Mucosa of stomach (tissue), 1 donor: ENCODE measurements at regions not wholly inside any gene's neighbourhood (a gene's known extent, or its start where the extent isn't known, plus 50 kb on each side); places are given as distances from the start of the nearest gene placed in this dataset.
"Not testable (repeated sequence)": the region's sequence is repeated elsewhere in the genome, so short reads cannot be mapped to it uniquely, and the experiment has no call there.

ENCODE experiments used
- H3K27me3 ChIP-seq: one replicate; pipeline ENCODE4 v1.7.0; 2013; ENCODE audit warnings: mild to moderate bottlenecking, low read length; ENCODE audit not compliant: control insufficient read depth, insufficient read depth
- H3K36me3 ChIP-seq: one replicate; pipeline ENCODE4 v1.7.0; 2013; ENCODE audit warnings: low read length; ENCODE audit not compliant: control insufficient read depth, insufficient read depth
- H3K4me1 ChIP-seq: one replicate; pipeline ENCODE4 v1.7.0; 2013; ENCODE audit warnings: mild to moderate bottlenecking, low read length; ENCODE audit not compliant: control insufficient read depth, insufficient read depth
- H3K4me3 ChIP-seq: one replicate; pipeline ENCODE4 v1.7.0; 2013; ENCODE audit warnings: low read length
- H3K9ac ChIP-seq: one replicate; pipeline ENCODE4 v1.7.0; 2013; ENCODE audit warnings: mild to moderate bottlenecking, low read length, moderate library complexity
- H3K9me3 ChIP-seq: one replicate; pipeline ENCODE4 v1.7.0; 2013; ENCODE audit warnings: mild to moderate bottlenecking, low read length, moderate library complexity; ENCODE audit not compliant: control insufficient read depth
- donor health status: Pancreatic carcinoma.

DNA sequence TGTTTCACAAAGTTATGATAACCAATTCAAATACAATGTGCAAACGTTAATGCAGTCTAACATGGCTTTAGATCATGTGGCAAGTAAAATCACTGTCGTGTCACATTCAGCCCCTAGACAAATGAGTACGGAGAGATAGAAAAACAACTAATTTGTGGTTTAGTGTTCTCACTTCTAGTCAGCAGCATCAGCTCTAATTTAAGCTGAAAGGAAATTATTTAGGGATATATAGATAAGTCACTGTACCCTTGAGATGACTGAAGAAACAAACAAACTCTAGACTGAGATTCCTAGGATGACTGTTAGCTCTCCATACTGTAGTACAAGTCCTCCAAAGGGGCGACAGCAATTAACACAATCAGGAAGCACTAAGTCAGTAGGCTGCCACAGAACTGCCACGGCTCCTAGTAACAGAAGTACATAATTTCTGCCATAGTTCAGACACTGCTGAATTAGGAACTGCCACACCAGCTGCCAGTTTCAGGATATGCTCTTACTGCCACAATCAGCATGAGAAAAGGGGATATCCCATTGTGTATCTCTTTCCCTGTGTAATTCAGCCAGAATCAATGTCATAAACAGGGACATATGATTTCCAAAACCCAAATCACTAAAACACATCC, 150.4 kb upstream of the NEGR1 start:
- H3K36me3 ChIP-seq: no peaks in the 10 kb centered on the region
- H3K4me3 ChIP-seq: no peak overlapping the region
- H3K27me3 ChIP-seq: no peaks in the 10 kb centered on the region
- H3K9me3 ChIP-seq: no peaks in the 10 kb centered on the region
- H3K4me1 ChIP-seq: no peaks in the 10 kb centered on the region
- H3K9ac ChIP-seq: no peak overlapping the region

DNA sequence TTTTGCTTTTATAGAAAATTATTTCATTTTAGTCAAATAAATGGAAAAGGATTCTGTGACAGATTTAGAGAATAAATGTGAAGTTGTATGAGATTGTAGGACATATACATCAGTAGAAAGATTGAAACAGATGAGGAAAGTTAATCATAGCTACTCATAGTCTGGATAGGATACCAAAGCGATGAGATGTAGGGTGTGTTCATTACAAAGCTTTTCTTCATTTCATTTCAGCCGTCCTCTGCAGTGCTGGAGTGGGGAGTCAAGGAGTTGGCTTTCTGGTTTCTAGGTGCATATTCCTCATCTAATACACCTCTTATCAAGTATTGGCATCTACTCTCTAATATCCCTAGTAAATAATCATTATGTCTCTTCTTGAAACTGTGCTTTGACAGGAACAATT, 149.5 kb upstream of the NEGR1 start:
- H3K9ac ChIP-seq: no peak overlapping the region
- no peaks in the 10 kb centered on the region for H3K4me1 ChIP-seq
- no peaks in the 10 kb centered on the region for H3K36me3 ChIP-seq
- no peak overlapping the region for H3K4me3 ChIP-seq
- H3K27me3 ChIP-seq: no peaks in the 10 kb centered on the region
- H3K9me3 ChIP-seq: no peaks in the 10 kb centered on the region

DNA sequence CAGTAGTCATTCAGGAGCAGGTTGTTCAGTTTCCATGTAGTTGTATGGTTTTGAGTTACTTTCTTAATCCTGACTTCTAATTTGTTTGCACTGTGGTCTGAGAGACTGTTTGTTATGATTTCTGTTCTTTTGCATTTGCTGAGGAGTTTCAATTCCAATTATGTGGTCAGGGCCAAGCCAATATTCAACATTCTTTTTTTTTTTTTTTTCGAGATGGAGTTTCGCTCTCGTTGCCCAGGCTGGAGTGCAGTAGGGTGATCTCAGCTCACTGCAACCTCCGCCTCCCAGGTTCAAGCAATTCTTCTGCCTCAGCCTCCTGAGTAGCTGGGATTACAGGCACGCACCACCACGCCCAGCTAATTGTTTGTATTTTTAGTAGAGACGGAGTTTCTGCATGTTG, 145.9 kb upstream of the NEGR1 start:
- H3K9me3 ChIP-seq, H3K4me3 ChIP-seq, H3K36me3 ChIP-seq, H3K27me3 ChIP-seq, H3K4me1 ChIP-seq, H3K9ac ChIP-seq: not testable (repeated sequence)

DNA sequence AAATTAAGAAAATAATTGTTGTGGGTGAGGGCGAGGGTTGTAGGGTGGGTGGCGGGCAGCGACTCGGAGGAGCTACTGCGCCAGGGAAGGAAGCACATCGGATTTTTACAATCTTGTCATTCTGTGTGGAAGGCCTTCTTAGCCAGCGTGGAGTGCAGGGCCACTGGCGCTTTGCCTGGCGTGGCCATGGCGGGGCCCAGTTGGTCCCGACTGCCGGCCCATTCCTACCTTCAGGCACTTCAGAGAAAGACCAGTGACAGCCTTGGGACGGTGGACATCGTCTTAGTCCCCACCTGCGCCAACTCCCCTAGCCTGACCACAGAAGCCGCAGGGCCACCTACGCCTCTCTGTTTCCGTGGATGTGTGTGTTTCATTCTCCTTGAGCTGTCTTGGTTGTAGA, 136.9 kb upstream of the NEGR1 start:
- Histone ChIP-seq H3K4me1 (no peaks in the 10 kb centered on the region), H3K4me3 (no peak overlapping the region), H3K27me3 (no peaks in the 10 kb centered on the region), H3K36me3 (no peaks in the 10 kb centered on the region), H3K9me3 (no peaks in the 10 kb centered on the region), H3K9ac (no peak overlapping the region)

DNA sequence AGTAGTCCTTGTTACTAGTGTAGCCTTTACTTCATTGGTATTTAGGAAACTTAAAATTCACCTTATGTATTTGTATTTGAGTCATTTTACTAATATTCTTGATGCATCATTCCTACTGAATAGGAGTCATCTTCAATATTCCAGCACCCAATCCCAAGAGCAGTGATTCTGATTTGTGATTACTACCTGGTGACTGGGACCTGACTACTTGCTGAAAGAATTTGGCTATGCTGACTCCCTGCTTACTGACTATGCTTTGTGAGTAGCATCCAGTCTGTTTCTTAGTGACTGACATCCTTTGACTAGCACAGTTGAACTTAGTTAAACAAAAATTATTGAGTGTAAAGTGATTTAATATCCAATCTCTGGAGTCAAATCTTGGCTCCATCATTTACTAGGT, 129.9 kb upstream of the NEGR1 start:
- no peaks in the 10 kb centered on the region for H3K9me3 ChIP-seq

DNA sequence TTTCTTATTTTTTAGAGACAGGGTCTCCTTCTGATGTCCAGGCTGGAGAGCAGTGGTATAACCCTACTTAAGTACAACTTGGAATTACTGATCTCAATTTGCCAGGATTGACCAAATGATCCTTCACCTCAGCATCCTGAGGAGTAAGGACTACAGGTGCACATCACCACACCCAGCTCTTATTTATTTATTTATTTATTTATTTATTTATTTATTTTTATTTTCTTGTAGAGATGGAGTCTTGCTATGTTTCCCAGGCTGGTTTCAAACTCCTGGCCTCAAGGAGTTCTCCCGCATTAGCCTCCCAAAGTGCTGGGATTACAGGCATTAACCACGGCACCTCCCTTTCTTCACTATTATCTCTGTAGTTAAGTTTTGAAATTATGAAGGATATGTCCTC, 117.5 kb upstream of the NEGR1 start:
- Histone ChIP-seq H3K9ac (no peak overlapping the region), H3K27me3 (no peaks in the 10 kb centered on the region), H3K36me3 (no peaks in the 10 kb centered on the region), H3K4me1 (no peaks in the 10 kb centered on the region), H3K4me3 (no peak overlapping the region), H3K9me3 (no peaks in the 10 kb centered on the region)

More for the DNA sequence above, 129.9 kb upstream of the NEGR1 start:
- no peak overlapping the region for H3K9ac ChIP-seq
- H3K27me3 ChIP-seq: no peaks in the 10 kb centered on the region
- no peak overlapping the region for H3K4me3 ChIP-seq
- no peaks in the 10 kb centered on the region for H3K36me3 ChIP-seq
- no peaks in the 10 kb centered on the region for H3K4me1 ChIP-seq

DNA sequence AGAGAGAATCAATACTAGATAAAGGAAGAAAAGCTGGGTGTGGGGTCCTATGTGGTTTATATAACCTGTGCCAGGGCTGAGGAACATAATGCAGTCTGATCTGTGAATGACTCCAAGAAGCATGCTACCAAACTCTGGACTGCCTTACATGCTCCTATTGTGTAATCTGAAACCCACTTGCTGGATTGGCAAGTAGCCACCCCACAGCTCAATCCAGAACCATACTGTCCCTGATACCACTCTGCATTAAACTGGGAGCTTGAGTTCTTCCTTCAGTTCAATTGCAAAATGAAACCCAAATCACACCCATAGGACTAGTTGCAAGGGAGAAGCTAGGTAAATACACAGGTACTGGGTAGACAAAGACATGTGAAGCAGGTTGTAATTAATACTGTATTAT, 115.4 kb upstream of the NEGR1 start:
- no peak overlapping the region for H3K4me3 ChIP-seq
- H3K9me3 ChIP-seq: no peaks in the 10 kb centered on the region
- no peaks in the 10 kb centered on the region for H3K27me3 ChIP-seq
- H3K4me1 ChIP-seq: no peaks in the 10 kb centered on the region
- no peaks in the 10 kb centered on the region for H3K36me3 ChIP-seq
- H3K9ac ChIP-seq: no peak overlapping the region

DNA sequence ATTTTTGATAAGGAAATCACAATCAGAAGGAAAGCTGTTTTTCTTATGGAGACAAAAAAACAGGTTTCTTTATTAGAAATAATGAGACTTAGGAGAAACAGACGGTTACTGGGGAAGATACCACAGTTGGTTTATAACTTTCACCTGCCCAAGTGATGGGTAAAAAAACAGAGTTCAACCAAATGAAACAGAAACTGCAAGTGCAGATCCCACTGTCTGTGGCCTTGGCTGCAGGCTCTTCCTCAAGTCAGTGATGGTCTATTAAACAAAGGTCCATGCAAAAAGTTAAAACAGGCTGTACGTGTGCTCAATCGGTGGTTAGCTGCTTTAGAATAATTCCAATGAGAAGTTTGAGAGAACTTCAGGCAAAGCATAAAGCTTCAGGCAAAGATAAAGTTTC, 112.1 kb upstream of the NEGR1 start:
- Histone ChIP-seq H3K4me3 (no peak overlapping the region), H3K4me1 (no peaks in the 10 kb centered on the region), H3K27me3 (no peaks in the 10 kb centered on the region), H3K9me3 (no peaks in the 10 kb centered on the region), H3K9ac (no peak overlapping the region), H3K36me3 (no peaks in the 10 kb centered on the region)

DNA sequence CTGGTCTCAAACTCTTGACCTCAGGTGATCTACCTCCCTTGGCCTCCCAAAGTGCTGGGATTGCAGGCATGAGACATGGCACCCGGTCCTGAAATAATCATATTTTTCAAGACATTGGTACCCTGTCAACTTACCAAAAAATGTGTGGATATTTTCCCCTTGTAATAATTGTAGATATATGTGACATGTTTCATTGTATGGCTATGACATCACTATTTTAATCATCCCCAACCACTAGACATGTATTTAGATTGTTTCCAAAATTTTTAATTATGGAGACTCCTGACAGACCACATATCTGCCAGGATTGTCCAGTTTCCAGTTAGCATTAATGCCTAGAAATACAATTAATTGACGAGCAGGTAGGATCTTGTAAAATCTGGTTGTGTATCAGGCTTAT, 96.7 kb upstream of the NEGR1 start:
- no peaks in the 10 kb centered on the region for H3K36me3 ChIP-seq
- H3K4me1 ChIP-seq: no peaks in the 10 kb centered on the region
- no peaks in the 10 kb centered on the region for H3K27me3 ChIP-seq
- no peak overlapping the region for H3K4me3 ChIP-seq
- no peaks in the 10 kb centered on the region for H3K9me3 ChIP-seq
- no peak overlapping the region for H3K9ac ChIP-seq

DNA sequence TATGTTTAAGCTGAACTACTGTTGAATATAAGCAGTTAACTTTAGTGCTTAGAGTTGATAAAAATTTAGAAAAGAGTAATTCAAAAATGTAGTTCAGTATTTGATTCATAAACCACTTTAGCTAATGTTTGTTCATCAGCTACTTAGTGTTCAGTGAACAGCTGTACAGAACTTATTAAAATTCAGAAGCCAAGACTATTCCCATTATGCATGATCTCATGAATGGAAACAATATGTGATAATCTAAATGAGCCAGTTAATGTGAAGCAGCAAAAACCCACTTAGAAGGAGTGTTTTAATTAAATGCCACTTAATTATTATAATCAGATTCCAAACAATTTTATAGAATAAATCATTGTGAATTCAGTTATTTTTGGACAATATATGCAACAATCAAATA, 92.9 kb upstream of the NEGR1 start:
- Histone ChIP-seq H3K27me3 (no peaks in the 10 kb centered on the region), H3K4me3 (no peak overlapping the region), H3K9ac (no peak overlapping the region), H3K36me3 (no peaks in the 10 kb centered on the region), H3K4me1 (no peaks in the 10 kb centered on the region), H3K9me3 (no peaks in the 10 kb centered on the region)

DNA sequence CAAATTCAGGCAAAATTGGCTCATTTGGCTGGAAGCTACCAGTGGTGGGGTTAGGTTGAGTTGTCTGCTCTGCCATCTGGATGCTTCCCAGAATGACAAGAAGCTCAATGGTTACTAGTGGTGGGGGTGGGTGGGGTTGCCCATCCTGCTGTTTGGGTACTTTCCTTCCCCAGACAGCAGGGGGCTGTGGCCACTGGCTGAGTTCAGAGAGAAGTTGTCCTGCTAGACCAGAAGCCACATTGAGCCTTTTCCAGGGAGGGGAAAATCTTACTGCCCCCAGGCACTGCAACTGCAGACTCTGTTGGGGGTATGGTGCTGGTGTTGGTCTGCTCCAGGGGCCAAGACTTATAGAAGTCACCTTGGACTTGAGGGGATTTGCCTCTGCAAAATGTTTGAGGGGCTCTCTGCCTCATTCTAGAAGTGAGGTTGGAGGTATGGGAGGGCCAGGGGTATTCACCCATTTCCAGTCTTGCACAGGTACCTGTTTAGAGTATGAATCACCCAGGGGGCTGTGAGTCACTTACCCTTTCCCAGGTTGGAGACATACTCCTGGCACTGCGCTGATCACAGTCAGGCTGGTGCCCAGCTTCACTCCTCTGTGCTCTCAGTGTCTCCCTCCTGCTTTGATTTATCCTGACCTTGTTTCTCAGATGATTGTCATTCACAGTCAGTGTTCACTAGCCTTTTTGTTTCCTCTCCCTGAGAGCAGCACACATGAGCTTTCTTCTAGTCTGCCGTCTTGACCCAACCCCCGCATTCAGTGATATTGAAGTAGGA, 89.1 kb upstream of the NEGR1 start:
- Histone ChIP-seq H3K4me3 (no peak overlapping the region), H3K9ac (no peak overlapping the region)

DNA sequence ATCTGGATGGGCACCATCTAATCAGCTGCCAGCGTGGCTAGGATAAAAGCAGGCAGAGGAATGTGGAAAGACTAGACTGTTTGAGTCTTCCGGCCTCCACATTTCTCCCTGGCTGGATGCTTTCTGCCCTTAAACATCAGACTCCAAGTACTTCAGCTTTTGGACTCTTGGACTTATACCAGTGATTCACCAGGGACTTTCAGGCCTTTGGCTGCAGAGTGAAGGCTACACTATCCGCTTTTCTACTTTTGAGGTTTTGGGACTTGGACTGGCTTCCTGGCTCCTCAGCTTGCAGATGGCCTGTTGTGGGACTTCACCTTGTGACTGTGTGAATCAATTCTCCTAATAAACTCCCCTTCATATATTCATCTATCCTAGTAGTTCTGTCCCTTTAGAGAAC, 88.5 kb upstream of the NEGR1 start:
- H3K4me3 ChIP-seq, H3K4me1 ChIP-seq, H3K9ac ChIP-seq, H3K9me3 ChIP-seq, H3K36me3 ChIP-seq, H3K27me3 ChIP-seq: not testable (repeated sequence)

More for the DNA sequence above, 89.1 kb upstream of the NEGR1 start:
- no peaks in the 10 kb centered on the region for H3K36me3 ChIP-seq
- H3K27me3 ChIP-seq: no peaks in the 10 kb centered on the region
- no peaks in the 10 kb centered on the region for H3K9me3 ChIP-seq
- H3K4me1 ChIP-seq: no peaks in the 10 kb centered on the region
